ENCODE measurements at regions not wholly inside any gene's neighbourhood (a gene's known extent, or its start where the extent isn't known, plus 50 kb on each side); places are given as distances from the start of the nearest gene placed in this dataset.

GRCh38 chr3:57004229-57004628 is 56.2 kb upstream of the SPATA12 start:
- Histone ChIP-seq H3K36me3 (no peaks in the 10 kb centered on the region), H3K27me3 (no peaks in the 10 kb centered on the region), H3K9ac (ENCODE audit: low read depth in 2 of 2, low read length in 2 of 2) (no peak overlapping the region), H3K9me3 (no peaks in the 10 kb centered on the region), H3K27ac (no peak overlapping the region), H3K4me1 (peaks cover 4% of the 10 kb centered on the region), H3K4me3 (no peak overlapping the region)
- TF ChIP-seq, protein P1, sequence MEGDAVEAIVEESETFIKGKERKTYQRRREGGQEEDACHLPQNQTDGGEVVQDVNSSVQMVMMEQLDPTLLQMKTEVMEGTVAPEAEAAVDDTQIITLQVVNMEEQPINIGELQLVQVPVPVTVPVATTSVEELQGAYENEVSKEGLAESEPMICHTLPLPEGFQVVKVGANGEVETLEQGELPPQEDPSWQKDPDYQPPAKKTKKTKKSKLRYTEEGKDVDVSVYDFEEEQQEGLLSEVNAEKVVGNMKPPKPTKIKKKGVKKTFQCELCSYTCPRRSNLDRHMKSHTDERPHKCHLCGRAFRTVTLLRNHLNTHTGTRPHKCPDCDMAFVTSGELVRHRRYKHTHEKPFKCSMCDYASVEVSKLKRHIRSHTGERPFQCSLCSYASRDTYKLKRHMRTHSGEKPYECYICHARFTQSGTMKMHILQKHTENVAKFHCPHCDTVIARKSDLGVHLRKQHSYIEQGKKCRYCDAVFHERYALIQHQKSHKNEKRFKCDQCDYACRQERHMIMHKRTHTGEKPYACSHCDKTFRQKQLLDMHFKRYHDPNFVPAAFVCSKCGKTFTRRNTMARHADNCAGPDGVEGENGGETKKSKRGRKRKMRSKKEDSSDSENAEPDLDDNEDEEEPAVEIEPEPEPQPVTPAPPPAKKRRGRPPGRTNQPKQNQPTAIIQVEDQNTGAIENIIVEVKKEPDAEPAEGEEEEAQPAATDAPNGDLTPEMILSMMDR (IDR thresholded peaks at IDR 0.05) = no peak
- no peak for DNase-seq
- intact Hi-C loops (cut with DNase I) = no loop called here

GRCh38 chr3:57003676-57004075 is 56.8 kb upstream of the SPATA12 start:
- Histone ChIP-seq H3K27me3 (no peaks in the 10 kb centered on the region), H3K9ac (ENCODE audit: low read depth in 2 of 2, low read length in 2 of 2) (peak overlapping the region in 1 of 2 donors; percentile 6), H3K27ac (no peak overlapping the region), H3K4me3 (no peak overlapping the region), H3K4me1 (peaks cover 4% of the 10 kb centered on the region), H3K9me3 (no peaks in the 10 kb centered on the region), H3K36me3 (no peaks in the 10 kb centered on the region)
- TF ChIP-seq, protein P1 (IDR thresholded peaks at IDR 0.05) = no peak
- no peak for DNase-seq
- intact Hi-C loops (cut with DNase I) = no loop called here

DNA sequence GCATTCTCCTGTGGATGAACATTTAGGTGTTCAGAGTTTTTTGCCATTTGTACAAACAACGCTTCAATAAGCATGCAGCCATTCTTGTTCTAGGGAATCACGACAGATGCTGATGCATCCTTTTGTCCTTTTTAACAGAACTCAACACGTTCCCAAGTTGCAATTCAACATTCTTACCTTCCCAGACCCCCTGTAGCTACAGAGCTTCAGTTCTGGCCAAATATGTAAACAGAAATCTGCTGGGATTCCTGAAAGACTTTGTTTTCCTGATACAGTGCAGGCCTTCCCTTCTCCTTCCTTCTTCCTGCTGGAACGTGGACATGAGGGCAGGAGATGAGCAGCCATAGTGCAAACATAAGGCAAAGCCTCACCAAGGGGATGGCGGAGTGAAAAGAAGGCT is 59.1 kb upstream of the SPATA12 start:
- H3K9ac ChIP-seq (ENCODE audit: low read depth in 2 of 2, low read length in 2 of 2) = no peak overlapping the region
- no peaks in the 10 kb centered on the region for H3K4me1 ChIP-seq
- no peaks in the 10 kb centered on the region for H3K27me3 ChIP-seq
- H3K9me3 ChIP-seq = no peaks in the 10 kb centered on the region
- no peak overlapping the region for H3K27ac ChIP-seq
- TF ChIP-seq, protein P1 (IDR thresholded peaks at IDR 0.05) = no peak
- no peaks in the 10 kb centered on the region for H3K36me3 ChIP-seq
- intact Hi-C loops (cut with DNase I) = no loop called here
- H3K4me3 ChIP-seq = no peak overlapping the region
- no peak for DNase-seq

GRCh38 chr3:57000012-57000411 is 60.5 kb upstream of the SPATA12 start:
- Histone ChIP-seq H3K4me1 (no peaks in the 10 kb centered on the region), H3K36me3 (no peaks in the 10 kb centered on the region), H3K27me3 (no peaks in the 10 kb centered on the region), H3K9me3 (no peaks in the 10 kb centered on the region), H3K9ac (ENCODE audit: low read depth in 2 of 2, low read length in 2 of 2) (no peak overlapping the region), H3K4me3 (no peak overlapping the region), H3K27ac (no peak overlapping the region)
- intact Hi-C loops (cut with DNase I) = no loop called here
- TF ChIP-seq, protein P1 (IDR thresholded peaks at IDR 0.05) = no peak
- no peak for DNase-seq

DNA sequence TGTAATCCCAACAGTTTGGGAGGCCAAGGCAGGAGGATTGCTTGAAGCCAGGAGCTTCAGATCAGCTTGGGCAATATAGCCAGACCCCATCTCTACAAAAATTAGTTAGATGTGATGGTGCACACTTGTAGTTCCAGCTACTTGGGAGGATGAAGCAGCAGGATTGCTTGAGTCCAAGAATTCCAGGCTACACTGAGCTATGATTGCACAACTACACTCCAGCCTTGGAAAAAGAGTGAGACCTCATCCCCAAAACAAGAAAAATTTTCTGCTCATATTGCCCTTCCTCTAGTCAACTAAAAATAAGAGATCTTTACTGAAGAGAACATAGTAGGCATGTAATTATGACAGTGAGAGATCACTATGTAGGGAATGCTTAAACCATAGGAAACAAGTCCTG is 60.9 kb upstream of the SPATA12 start:
- no peak for DNase-seq
- H3K4me1 ChIP-seq = no peaks in the 10 kb centered on the region
- H3K27ac ChIP-seq = no peak overlapping the region
- H3K4me3 ChIP-seq = no peak overlapping the region
- H3K9ac ChIP-seq (ENCODE audit: low read depth in 2 of 2, low read length in 2 of 2) = no peak overlapping the region
- H3K9me3 ChIP-seq = no peaks in the 10 kb centered on the region
- no peaks in the 10 kb centered on the region for H3K27me3 ChIP-seq
- TF ChIP-seq, protein P1 (IDR thresholded peaks at IDR 0.05) = no peak
- intact Hi-C loops (cut with DNase I) = loop anchor here (5.0 kb wide), 1 partner anchor 78 kb away; no protein-coding TSS in a partner anchor
- H3K36me3 ChIP-seq = no peaks in the 10 kb centered on the region

Measured in colonic mucosa (tissue), 4 donors.